Skeletal muscle tissue (tissue), 3 donors: ENCODE measurements at regions not wholly inside any gene's neighbourhood (a gene's known extent, or its start where the extent isn't known, plus 50 kb on each side); places are given as distances from the start of the nearest gene placed in this dataset.

Experiments
- H3K27ac ChIP-seq: one replicate; pipeline ENCODE4 v1.7.0; 2013; ENCODE audit warnings: mild to moderate bottlenecking, low read depth, low read length, inconsistent platforms
- H3K27me3 ChIP-seq, 3 donors: one replicate each; pipeline ENCODE4 v1.7.0; 2013; ENCODE audit warnings: low read length in 3 of 3; ENCODE audit not compliant: control insufficient read depth in 3 of 3, insufficient read depth in 3 of 3
- H3K36me3 ChIP-seq, 3 donors: one replicate each; pipeline ENCODE4 v1.7.0; 2013; ENCODE audit warnings: low read length in 3 of 3; ENCODE audit not compliant: control insufficient read depth in 3 of 3, insufficient read depth in 3 of 3
- H3K4me1 ChIP-seq, 3 donors: one replicate each; pipeline ENCODE4 v1.7.0; 2013; ENCODE audit warnings: low read length in 3 of 3, mild to moderate bottlenecking in 3 of 3; ENCODE audit not compliant: control insufficient read depth in 3 of 3, insufficient read depth in 3 of 3
- H3K4me3 ChIP-seq, 3 donors: one replicate each; pipeline ENCODE4 v1.7.0; 2013; ENCODE audit warnings: low read length in 3 of 3
- H3K9ac ChIP-seq, 3 donors: one replicate each; pipeline ENCODE4 v1.7.0; 2013; ENCODE audit warnings: low read length in 3 of 3, mild to moderate bottlenecking in 3 of 3, moderate library complexity in 2 of 3, low read depth in 1 of 3
- H3K9me3 ChIP-seq, 3 donors: one replicate each; pipeline ENCODE4 v1.7.0; 2013; ENCODE audit warnings: low read length in 3 of 3; ENCODE audit not compliant: control insufficient read depth in 3 of 3
- donor health status: Osteomylitis.

DNA sequence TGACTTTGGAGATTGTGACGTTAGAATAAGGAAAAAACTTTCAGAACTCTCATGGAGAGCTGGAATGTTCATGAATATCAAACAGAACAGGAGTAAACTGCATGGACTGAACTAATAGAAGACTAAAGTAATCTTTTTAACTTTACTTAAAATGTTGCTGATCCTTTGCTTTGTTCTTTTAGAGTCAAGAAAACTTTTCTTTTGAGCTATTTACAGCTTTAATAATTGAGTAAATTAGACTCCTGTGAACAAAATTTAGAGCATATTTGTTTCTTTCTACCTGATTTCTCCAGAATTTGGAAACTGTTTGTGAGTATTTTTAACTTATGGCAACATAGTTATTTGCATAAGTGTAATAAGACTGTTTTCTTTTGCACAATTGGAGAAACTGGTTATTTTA, 146.3 kb downstream of the CDCA7 start:
- Histone ChIP-seq H3K27ac (no peak overlapping the region), H3K27me3 (no peaks in the 10 kb centered on the region), H3K9me3 (peaks cover 0 to 2% (median 0%) of the 10 kb centered on the region in 3 donors), H3K36me3 (no peaks in the 10 kb centered on the region), H3K9ac (no peak overlapping the region), H3K4me3 (no peak overlapping the region), H3K4me1 (no peaks in the 10 kb centered on the region)

DNA sequence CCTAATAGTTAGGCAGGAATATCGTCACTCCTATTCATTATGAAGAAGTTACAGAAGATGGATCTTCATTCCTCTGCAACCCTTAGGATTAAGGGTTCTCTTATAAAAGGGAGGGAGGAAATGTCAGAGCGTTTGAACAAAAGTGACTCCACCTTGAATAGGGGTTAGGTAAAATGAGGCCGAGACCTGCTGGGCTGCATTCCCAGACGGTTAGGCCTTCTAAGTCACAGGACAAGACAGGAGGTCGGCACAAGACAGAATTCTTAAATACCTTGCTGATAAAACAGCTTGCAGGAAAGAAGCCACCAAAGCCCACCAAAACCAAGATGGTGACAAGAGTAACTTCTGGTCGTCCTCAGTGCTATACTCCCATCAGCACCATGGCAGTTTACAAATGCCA, 147.6 kb downstream of the CDCA7 start:
- no peak overlapping the region for H3K4me3 ChIP-seq
- no peak overlapping the region for H3K27ac ChIP-seq
- no peaks in the 10 kb centered on the region for H3K36me3 ChIP-seq
- no peak overlapping the region for H3K9ac ChIP-seq
- no peaks in the 10 kb centered on the region for H3K27me3 ChIP-seq
- no peaks in the 10 kb centered on the region for H3K4me1 ChIP-seq
- H3K9me3 ChIP-seq, result no peaks in the 10 kb centered on the region

GRCh38 chr2:173511357-173511756, 156.7 kb downstream of the CDCA7 start:
- Histone ChIP-seq H3K36me3 (no peaks in the 10 kb centered on the region), H3K9ac (no peak overlapping the region), H3K9me3 (no peaks in the 10 kb centered on the region), H3K27me3 (no peaks in the 10 kb centered on the region), H3K4me3 (no peak overlapping the region), H3K4me1 (no peaks in the 10 kb centered on the region), H3K27ac (no peak overlapping the region)

- Histone ChIP-seq H3K4me3 (no peak overlapping the region), H3K27me3 (no peaks in the 10 kb centered on the region), H3K27ac (no peak overlapping the region), H3K9ac (no peak overlapping the region), H3K9me3 (no peaks in the 10 kb centered on the region), H3K36me3 (no peaks in the 10 kb centered on the region), H3K4me1 (no peaks in the 10 kb centered on the region)
Observed at GRCh38 chr2:173511942-173512341, 157.3 kb downstream of the CDCA7 start.

- Histone ChIP-seq H3K4me1 (no peaks in the 10 kb centered on the region), H3K9me3 (no peaks in the 10 kb centered on the region), H3K27ac (no peak overlapping the region), H3K9ac (no peak overlapping the region), H3K4me3 (no peak overlapping the region), H3K36me3 (no peaks in the 10 kb centered on the region), H3K27me3 (no peaks in the 10 kb centered on the region)
Observed at GRCh38 chr2:173513107-173513727, 158.5 kb downstream of the CDCA7 start.

- Histone ChIP-seq H3K36me3 (no peaks in the 10 kb centered on the region), H3K9me3 (no peaks in the 10 kb centered on the region), H3K4me1 (no peaks in the 10 kb centered on the region), H3K27ac (no peak overlapping the region), H3K27me3 (no peaks in the 10 kb centered on the region), H3K4me3 (no peak overlapping the region), H3K9ac (no peak overlapping the region)
Observed at GRCh38 chr2:173520918-173521317, 166.2 kb downstream of the CDCA7 start.

- Histone ChIP-seq H3K27me3 (no peaks in the 10 kb centered on the region), H3K27ac (no peak overlapping the region), H3K9me3 (no peaks in the 10 kb centered on the region), H3K36me3 (no peaks in the 10 kb centered on the region), H3K9ac (no peak overlapping the region), H3K4me1 (no peaks in the 10 kb centered on the region), H3K4me3 (no peak overlapping the region)
Observed at GRCh38 chr2:173521450-173522192, 166.9 kb downstream of the CDCA7 start.

DNA sequence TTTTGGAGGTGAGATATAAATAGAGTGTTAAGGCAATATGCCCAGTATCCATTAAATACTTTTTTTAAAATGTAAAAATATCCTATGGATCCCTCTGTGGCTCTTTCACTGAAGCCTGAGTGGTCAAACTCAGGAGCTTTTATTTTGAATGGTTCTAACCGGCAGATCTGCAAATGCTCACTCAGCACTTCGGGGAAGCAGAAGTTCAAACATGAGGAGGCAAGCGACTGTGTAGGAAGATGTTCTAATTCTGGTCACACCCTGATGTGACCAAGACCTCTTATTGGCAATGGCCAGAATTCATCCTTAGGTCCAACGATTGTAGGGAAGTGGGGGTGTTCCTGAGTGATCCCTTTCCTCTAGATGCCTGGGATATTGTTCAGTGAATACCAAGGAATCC, 168.8 kb downstream of the CDCA7 start:
- Histone ChIP-seq H3K36me3 (no peaks in the 10 kb centered on the region), H3K27ac (no peak overlapping the region)

GRCh38 chr2:173524256-173524955, 169.7 kb downstream of the CDCA7 start:
- no peaks in the 10 kb centered on the region for H3K27me3 ChIP-seq
- H3K4me3 ChIP-seq, result no peak overlapping the region
- H3K27ac ChIP-seq, result no peak overlapping the region
- no peak overlapping the region for H3K9ac ChIP-seq
- H3K9me3 ChIP-seq, result no peaks in the 10 kb centered on the region
- H3K4me1 ChIP-seq, result no peaks in the 10 kb centered on the region
- H3K36me3 ChIP-seq, result no peaks in the 10 kb centered on the region

More for the DNA sequence above, 168.8 kb downstream of the CDCA7 start:
- no peak overlapping the region for H3K9ac ChIP-seq
- H3K4me1 ChIP-seq, result no peaks in the 10 kb centered on the region
- no peaks in the 10 kb centered on the region for H3K27me3 ChIP-seq
- H3K9me3 ChIP-seq, result no peaks in the 10 kb centered on the region
- no peak overlapping the region for H3K4me3 ChIP-seq
